HG03575 (cell line): ENCODE measurements at regions not wholly inside any gene's neighbourhood (a gene's known extent, or its start where the extent isn't known, plus 50 kb on each side); places are given as distances from the start of the nearest gene placed in this dataset.
"Not testable (repeated sequence)": the region's sequence is repeated elsewhere in the genome, so short reads cannot be mapped to it uniquely, and the experiment has no call there.

Experiments used
- ATAC-seq: cut with Tn5 transposase; IDR thresholded peaks from one replicate; pipeline ENCODE4 v1.9.1; 2021; ENCODE audit not compliant: unreplicated experiment, insufficient number of reproducible peaks, low FRiP score; ENCODE audit errors: extremely low read depth

GRCh38 chr13:59261928-59262488 is 901.7 kb downstream of the DIAPH3 start:
- ATAC-seq, result no peak

- ATAC-seq, result no peak
Observed at GRCh38 chr13:59263531-59263930, 900.2 kb downstream of the DIAPH3 start.

GRCh38 chr13:59266478-59267063 is 897.2 kb downstream of the DIAPH3 start:
- ATAC-seq, result no peak

GRCh38 chr13:59269476-59269875 is 894.3 kb downstream of the DIAPH3 start:
- no peak for ATAC-seq

GRCh38 chr13:59270327-59270726 is 893.4 kb downstream of the DIAPH3 start:
- no peak for ATAC-seq

- ATAC-seq, result peak; percentile 74
Observed at GRCh38 chr13:59274958-59275727, 888.6 kb downstream of the DIAPH3 start.

GRCh38 chr13:59276436-59276835 is 887.3 kb downstream of the DIAPH3 start:
- ATAC-seq, result no peak

- no peak for ATAC-seq
Observed at GRCh38 chr13:59277106-59277505, 886.6 kb downstream of the DIAPH3 start.

- ATAC-seq, result no peak
Observed at GRCh38 chr13:59279028-59279427, 884.7 kb downstream of the DIAPH3 start.

GRCh38 chr13:59279576-59279975 is 884.2 kb downstream of the DIAPH3 start:
- ATAC-seq, result no peak

- no peak for ATAC-seq
Observed at GRCh38 chr13:59280297-59280696, 883.4 kb downstream of the DIAPH3 start.

- ATAC-seq, result no peak
Observed at GRCh38 chr13:59281453-59281852, 882.3 kb downstream of the DIAPH3 start.

GRCh38 chr13:59292240-59292639 is 871.5 kb downstream of the DIAPH3 start:
- not testable (repeated sequence) for ATAC-seq

GRCh38 chr13:59299584-59299983 is 864.1 kb downstream of the DIAPH3 start:
- no peak for ATAC-seq

GRCh38 chr13:59300355-59301173 is 863.2 kb downstream of the DIAPH3 start:
- ATAC-seq, result no peak

GRCh38 chr13:59301174-59301567 is 862.6 kb downstream of the DIAPH3 start:
- ATAC-seq, result no peak

- ATAC-seq, result no peak
Observed at GRCh38 chr13:59303433-59303832, 860.3 kb downstream of the DIAPH3 start.

- ATAC-seq, result no peak
Observed at GRCh38 chr13:59304596-59304995, 859.1 kb downstream of the DIAPH3 start.

- no peak for ATAC-seq
Observed at GRCh38 chr13:59305896-59306295, 857.8 kb downstream of the DIAPH3 start.

GRCh38 chr13:59312776-59313175 is 851.0 kb downstream of the DIAPH3 start:
- no peak for ATAC-seq
